ENCODE measurements at regions not wholly inside any gene's neighbourhood (a gene's known extent, or its start where the extent isn't known, plus 50 kb on each side); places are given as distances from the start of the nearest gene placed in this dataset.

DNA sequence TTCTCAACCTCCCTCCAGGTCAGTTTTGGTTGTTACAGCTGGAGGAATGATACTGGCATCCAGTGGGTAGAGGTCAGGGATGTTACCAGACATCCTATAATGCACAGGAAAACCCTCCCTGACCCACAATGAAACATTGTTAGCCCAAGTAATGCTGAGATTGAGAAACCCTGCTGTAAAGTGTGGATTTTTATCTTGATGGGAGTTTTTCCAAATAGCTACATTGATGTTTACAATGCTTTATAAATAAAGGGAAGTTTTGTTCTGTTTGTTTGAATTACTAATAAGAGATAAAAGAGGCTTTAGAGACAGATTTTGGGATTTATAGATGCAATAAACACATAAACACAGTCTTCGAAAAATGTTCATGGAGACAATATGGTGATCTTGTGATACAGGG is 194.0 kb upstream of the NUDT6 start:
- TF ChIP-seq POLR2A (IDR thresholded peaks at IDR 0.05) (no peak), CTCF (IDR thresholded peaks at IDR 0.05) (no peak)

Data from adrenal gland (tissue), 5 donors.